Left lobe of liver (tissue), 2 donors: ENCODE measurements at regions not wholly inside any gene's neighbourhood (a gene's known extent, or its start where the extent isn't known, plus 50 kb on each side); places are given as distances from the start of the nearest gene placed in this dataset.

ENCODE experiments used
- ATAC-seq: fragments of 200-7000 bp; cut with Tn5 transposase; one replicate; pipeline ENCODE4 v1.9.1; 2020; ENCODE audit warnings: mild to moderate bottlenecking, moderate library complexity
- DNase-seq: peaks from one replicate; pipeline ENCODE4 v3.0.0-alpha.2; 2020; ENCODE audit warnings: low spot score
- donor health status: DM: no; HTN: no; CAD: no; lungs with moderate emphysema.
- donor health status: DM: no; HTN: yes; CAD: no.

GRCh38 chr3:162096874-162097273 lies 600.3 kb downstream of the OTOL1 start:
- no peak for ATAC-seq
- no peak for DNase-seq

GRCh38 chr3:162103808-162104207 lies 607.2 kb downstream of the OTOL1 start:
- no peak for DNase-seq
- ATAC-seq = no peak

DNA sequence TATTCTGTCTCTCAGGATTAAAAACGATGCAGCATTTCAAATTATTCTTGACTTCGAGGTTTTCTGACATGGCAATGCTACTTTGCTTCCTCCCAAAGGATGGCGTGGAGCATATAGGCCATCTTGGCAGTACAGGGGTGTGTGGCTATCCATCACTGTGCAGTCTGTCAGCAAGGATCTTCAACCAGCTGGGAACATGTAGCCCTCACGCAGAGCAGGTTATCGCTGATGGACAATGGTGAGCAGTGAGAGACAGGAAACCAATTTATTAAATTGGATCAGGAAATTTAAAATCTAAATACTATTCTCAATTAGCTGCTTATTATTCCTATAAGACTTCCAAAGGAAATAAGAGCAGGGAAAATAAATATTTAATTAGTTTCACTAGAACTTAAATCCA lies 615.3 kb downstream of the OTOL1 start:
- DNase-seq = no peak
- no peak for ATAC-seq

- ATAC-seq (no peak), DNase-seq (no peak)
Observed at GRCh38 chr3:162112719-162113118, 616.1 kb downstream of the OTOL1 start.

- no peak for DNase-seq
- no peak for ATAC-seq
Observed at GRCh38 chr3:162117961-162118360, 621.4 kb downstream of the OTOL1 start.

GRCh38 chr3:162119651-162120050 lies 623.0 kb downstream of the OTOL1 start:
- ATAC-seq (no peak), DNase-seq (no peak)

DNA sequence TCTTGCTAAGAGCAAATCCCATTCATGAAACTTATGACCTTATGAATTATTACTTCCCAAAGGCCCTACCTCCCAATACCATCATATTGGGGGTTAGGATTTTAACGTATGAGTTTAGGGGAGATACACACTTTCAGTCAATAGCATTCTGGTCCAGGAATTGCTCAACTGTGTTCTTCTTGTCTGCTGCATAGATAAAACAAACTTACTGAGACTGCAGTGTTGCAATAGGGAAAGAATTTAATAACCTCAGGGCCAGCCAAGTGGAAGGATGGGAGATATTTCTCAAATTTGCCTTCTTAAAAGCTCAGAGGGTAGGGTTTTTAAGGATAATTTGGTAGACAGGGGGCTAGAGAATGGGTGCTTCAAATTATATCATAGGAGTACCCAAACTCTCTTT lies 625.8 kb downstream of the OTOL1 start:
- no peak for DNase-seq
- no peak for ATAC-seq

DNA sequence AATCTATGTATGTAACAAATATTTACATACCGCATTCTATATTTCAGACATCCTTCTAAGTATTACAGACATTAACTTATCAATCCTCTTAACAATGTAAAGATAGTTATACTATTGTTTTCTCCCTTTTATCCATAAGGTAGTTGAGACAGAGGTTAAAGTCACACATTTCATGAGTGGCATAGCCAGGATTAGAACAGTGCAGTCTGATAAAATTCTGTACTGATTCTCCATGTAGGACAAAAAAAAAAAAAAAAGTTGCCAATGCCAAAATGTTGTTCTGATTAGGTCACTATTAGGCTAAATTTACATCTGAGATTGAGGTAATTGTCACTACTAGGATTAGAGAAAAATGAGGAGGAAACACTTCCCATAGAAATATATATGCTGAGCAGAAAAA lies 629.2 kb downstream of the OTOL1 start:
- DNase-seq (no peak), ATAC-seq (no peak)

DNA sequence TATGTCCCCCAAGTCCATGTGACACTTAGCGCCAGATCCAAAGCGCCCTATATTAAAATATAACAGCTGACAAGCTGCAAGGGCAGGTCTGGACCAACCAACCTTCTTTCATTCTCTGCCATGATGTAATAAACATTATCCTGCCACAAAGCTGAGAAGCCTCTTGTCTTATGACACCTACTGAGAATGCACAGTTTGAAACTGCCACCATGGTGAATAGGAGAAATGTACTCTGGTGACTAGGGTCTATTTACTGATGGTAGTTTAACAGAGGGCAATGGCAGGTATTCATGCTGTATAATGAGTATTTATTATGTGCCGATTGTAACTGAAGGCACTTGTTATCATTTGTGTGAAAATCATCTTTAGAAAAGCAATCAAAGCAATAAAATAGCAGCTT lies 634.0 kb downstream of the OTOL1 start:
- DNase-seq (no peak), ATAC-seq (no peak)

DNA sequence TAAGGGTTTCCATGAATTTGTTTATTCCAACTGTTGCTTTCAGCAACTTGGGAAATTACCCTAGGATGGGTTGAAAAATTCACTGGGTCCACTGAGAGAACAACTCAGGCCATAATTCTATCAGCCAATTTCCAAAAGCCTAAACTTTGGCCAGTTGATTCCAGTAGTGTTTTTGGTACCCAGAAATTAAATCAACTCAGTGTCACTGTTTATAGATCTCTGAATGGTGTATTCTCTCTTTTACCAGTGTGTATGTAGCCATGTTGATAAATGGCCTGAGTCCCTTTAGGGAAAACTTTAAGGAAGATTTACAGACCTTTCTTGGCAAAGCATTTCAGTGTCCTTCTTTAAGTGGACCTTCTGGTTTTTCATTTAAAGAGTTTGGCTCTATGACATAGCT lies 636.4 kb downstream of the OTOL1 start:
- no peak for ATAC-seq
- no peak for DNase-seq

DNA sequence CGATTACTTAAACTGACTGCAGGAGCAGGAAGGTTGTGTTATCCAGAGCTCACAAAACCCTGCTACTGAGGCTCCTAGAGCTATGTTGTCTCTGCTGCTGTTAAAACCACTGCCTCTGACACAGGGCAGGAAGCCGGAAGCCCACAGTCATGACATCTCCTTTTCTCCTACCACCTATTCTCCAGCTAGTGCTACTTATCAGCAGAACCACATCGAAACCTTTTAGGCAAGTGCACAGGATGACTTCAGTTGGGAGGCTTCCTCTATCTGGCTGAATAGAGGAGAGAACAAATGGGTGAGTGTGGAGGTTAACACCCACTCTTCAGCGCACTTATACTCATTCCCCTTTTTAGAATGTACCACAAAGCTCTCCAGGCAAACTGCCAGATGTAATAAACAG lies 638.0 kb downstream of the OTOL1 start:
- DNase-seq (no peak), ATAC-seq (no peak)

DNA sequence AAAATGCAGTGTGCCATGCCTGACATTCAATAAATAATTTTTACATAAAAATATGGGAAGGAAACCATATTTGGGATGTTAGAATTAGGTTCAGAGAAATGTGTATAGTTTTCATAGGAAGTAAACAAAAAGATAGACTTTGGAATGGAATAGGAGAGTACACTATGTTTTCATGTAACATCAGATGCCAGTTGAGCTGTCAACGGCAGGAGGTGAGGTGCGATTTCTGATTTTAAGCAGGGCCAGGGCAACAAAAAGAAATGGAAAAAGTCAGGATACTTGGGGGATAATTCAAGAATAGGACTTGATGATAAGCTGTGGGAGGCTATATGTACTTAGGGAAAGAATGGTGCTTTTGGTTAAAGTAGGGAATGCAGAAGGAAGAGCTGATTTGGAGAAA lies 639.5 kb downstream of the OTOL1 start:
- ATAC-seq (no peak), DNase-seq (no peak)

GRCh38 chr3:162138509-162138908 lies 641.9 kb downstream of the OTOL1 start:
- no peak for ATAC-seq
- no peak for DNase-seq

DNA sequence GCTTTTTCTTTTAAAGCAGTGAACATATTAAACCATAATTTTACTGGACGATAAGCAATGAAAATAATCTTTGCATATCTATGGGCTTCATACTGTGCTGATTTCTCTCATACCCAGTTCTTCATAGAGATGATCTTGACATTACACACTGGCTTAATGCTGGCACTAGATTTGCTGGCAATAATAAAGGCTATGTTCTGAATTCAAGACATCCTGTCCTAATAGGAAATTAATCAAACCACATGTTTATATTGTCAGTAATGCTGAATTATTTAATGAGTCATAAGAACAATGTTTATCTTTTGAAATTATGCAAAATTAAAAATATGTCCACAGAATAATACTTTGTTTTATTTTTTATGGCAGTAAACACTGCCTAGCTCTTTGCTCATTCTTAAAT lies 643.2 kb downstream of the OTOL1 start:
- DNase-seq (no peak), ATAC-seq (no peak)

DNA sequence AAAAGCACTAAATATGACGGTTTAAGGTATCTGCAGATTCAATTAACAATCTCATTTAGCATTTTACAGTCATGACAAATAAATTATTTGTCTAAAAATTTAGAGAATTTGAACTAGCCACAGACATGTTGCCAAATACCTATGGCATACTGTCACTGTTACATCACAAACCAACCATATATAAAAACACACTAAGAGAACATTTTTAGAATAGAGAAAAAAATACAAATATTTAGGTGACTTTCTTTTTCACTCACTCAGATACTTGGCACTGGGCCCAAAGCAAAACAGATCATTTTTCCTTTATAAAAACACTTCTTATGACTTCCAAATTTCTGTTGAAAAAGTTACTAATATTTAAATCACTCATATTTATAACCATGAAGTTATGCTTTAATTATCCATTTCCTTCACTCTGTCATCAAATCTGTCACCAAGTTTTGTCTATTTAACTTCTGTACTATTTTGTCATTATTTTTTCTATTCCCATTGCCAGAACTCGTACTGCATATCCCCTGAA lies 644.7 kb downstream of the OTOL1 start:
- DNase-seq (no peak), ATAC-seq (no peak)

- no peak for ATAC-seq
- DNase-seq = no peak
Observed at GRCh38 chr3:162142511-162142910, 645.9 kb downstream of the OTOL1 start.

DNA sequence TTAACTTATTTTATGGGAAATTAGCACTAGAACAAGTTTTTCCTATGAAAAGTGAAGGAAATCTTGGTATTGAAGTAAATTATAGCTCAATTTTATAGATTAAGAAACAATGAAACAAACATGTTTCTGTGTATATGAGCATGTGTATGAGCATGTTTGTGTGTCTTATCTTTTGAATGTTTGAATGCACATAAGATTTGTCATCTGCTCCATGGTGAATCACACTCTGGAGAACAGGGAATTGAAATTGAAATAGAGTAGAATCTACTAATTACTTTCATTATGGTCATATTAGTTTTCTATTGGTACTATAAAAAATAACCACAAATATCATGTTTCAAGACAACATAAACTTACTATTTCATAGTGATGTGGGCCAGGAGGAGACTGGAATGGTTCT lies 646.6 kb downstream of the OTOL1 start:
- no peak for ATAC-seq
- no peak for DNase-seq

DNA sequence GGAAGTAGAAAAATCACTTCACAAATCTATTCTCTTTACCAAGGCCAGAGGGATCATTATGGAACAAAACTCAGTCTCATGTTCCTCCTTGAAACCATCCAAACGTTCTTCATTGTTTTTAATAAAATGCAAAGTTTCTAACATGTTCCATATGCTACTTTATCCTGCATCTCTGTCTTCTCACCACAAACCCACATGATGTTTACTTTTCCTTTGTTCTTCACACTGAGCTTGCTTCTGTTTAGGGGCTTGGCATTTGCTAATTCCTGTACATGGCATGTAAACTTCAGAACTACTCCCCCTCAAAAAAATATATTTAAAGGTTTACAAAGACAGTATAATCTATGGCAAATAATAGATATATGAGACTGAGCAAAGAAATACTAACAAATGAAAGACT lies 651.4 kb downstream of the OTOL1 start:
- no peak for DNase-seq

GRCh38 chr3:162150790-162151189 lies 654.2 kb downstream of the OTOL1 start:
- ATAC-seq (no peak), DNase-seq (no peak)

More for the DNA sequence above, 651.4 kb downstream of the OTOL1 start:
- no peak for ATAC-seq

GRCh38 chr3:162152636-162153035 lies 656.0 kb downstream of the OTOL1 start:
- DNase-seq (no peak), ATAC-seq (no peak)

DNA sequence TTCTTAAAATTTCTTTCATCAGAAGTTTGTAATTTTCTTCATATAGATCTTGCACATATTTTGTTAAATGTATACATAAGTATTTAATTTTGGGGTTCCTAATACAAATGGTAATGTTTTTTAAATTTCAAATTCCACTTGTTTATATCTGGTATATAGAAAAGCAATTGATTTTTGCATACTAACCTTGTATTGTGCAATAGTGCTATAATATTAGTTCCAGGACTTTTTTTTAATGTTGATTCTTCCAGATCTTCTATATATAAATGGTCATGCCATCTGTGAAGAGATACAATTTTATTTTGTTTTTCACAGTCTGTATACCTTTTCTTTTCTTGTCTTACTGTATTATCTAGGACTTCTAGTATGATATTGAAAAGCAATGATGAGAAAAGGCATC lies 665.0 kb downstream of the OTOL1 start:
- DNase-seq (no peak), ATAC-seq (no peak)

- DNase-seq (no peak), ATAC-seq (no peak)
Observed at GRCh38 chr3:162165346-162165745, 668.7 kb downstream of the OTOL1 start.

GRCh38 chr3:162166543-162166942 lies 669.9 kb downstream of the OTOL1 start:
- ATAC-seq = no peak
- no peak for DNase-seq

GRCh38 chr3:162168715-162169114 lies 672.1 kb downstream of the OTOL1 start:
- ATAC-seq (no peak), DNase-seq (no peak)
